ENCODE measurements at regions not wholly inside any gene's neighbourhood (a gene's known extent, or its start where the extent isn't known, plus 50 kb on each side); places are given as distances from the start of the nearest gene placed in this dataset.

DNA sequence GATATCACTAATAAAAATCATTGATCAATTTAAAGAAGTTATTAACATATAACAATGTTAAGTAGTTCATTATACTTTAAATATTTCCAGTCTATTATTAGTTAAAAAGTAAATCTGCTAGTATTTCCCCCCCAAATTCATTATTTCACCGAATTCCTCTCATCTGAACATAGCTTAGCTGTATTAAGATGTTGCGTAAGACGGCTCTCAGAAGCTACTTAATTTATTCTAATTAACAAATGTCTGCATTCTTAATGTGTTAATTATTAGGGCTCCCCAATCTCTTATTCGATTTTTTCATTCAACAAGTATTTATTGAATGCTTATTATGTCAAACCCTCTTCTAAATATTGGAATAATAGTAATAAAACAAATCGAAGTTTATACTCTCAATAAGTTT, 290.7 kb downstream of the TRIML1 start:
- TF ChIP-seq, protein P1, sequence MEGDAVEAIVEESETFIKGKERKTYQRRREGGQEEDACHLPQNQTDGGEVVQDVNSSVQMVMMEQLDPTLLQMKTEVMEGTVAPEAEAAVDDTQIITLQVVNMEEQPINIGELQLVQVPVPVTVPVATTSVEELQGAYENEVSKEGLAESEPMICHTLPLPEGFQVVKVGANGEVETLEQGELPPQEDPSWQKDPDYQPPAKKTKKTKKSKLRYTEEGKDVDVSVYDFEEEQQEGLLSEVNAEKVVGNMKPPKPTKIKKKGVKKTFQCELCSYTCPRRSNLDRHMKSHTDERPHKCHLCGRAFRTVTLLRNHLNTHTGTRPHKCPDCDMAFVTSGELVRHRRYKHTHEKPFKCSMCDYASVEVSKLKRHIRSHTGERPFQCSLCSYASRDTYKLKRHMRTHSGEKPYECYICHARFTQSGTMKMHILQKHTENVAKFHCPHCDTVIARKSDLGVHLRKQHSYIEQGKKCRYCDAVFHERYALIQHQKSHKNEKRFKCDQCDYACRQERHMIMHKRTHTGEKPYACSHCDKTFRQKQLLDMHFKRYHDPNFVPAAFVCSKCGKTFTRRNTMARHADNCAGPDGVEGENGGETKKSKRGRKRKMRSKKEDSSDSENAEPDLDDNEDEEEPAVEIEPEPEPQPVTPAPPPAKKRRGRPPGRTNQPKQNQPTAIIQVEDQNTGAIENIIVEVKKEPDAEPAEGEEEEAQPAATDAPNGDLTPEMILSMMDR (conservative IDR thresholded peaks at IDR 0.05; ENCODE audit: low read depth, low read length) = no peak
- TF ChIP-seq POLR2A (IDR thresholded peaks at IDR 0.05; ENCODE audit: low read depth, low read length) (no peak), RFX5 (IDR thresholded peaks at IDR 0.05; ENCODE audit: low read depth, low read length) (no peak), MXI1 (IDR thresholded peaks at IDR 0.05; ENCODE audit: borderline replicate concordance, low read depth, low read length) (no peak), RCOR1 (IDR thresholded peaks at IDR 0.05; ENCODE audit: insufficient replicate concordance, low read length) (no peak), MAFK (IDR thresholded peaks at IDR 0.05; ENCODE audit: low read depth, low read length) (no peak)
- TF ChIP-seq, protein P2, sequence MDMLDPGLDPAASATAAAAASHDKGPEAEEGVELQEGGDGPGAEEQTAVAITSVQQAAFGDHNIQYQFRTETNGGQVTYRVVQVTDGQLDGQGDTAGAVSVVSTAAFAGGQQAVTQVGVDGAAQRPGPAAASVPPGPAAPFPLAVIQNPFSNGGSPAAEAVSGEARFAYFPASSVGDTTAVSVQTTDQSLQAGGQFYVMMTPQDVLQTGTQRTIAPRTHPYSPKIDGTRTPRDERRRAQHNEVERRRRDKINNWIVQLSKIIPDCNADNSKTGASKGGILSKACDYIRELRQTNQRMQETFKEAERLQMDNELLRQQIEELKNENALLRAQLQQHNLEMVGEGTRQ (IDR thresholded peaks at IDR 0.05; ENCODE audit: low read depth, low read length) = no peak

Data from IMR-90 (cell line).